Suprapubic skin (tissue), 4 donors: ENCODE measurements at regions not wholly inside any gene's neighbourhood (a gene's known extent, or its start where the extent isn't known, plus 50 kb on each side); places are given as distances from the start of the nearest gene placed in this dataset.

Experiments used
- DNase-seq, 2 donors: peaks; one replicate each; pipeline ENCODE4 v3.0.0-alpha.2; 2019; ENCODE audit warnings: low spot score in 2 of 2
- H3K27ac ChIP-seq: fragments of 200-600 bp; sonication (generic); one replicate; pipeline ENCODE4 v1.5.1; 2019
- H3K27me3 ChIP-seq: fragments of 200-600 bp; sonication (generic); one replicate; pipeline ENCODE4 v1.5.1; 2019
- H3K36me3 ChIP-seq: fragments of 200-600 bp; sonication (generic); one replicate; pipeline ENCODE4 v1.5.1; 2019
- H3K4me1 ChIP-seq: fragments of 200-600 bp; sonication (generic); one replicate; pipeline ENCODE4 v1.5.1; 2019
- H3K4me3 ChIP-seq: fragments of 200-600 bp; sonication (generic); one replicate; pipeline ENCODE4 v1.5.1; 2019; ENCODE audit warnings: mild to moderate bottlenecking
- H3K9me3 ChIP-seq: fragments of 200-600 bp; sonication (generic); one replicate; pipeline ENCODE4 v1.5.1; 2019
- CTCF ChIP-seq, 2 donors: fragments of 200-600 bp in 1 of 2; fragments of 450-650 bp in 1 of 2; sonication (generic) in 1 of 2; IDR thresholded peaks; one replicate each; pipeline ENCODE4 v1.5.1; 2016 to 2019; ENCODE audit warnings: antibody characterized with exemption in 2 of 2, mild to moderate bottlenecking in 1 of 2, moderate library complexity in 1 of 2
- EP300 ChIP-seq: sonication (generic); formaldehyde crosslinking; IDR thresholded peaks from one replicate; pipeline ENCODE4 v1.6.1; 2017; ENCODE audit warnings: antibody characterized with exemption
- POLR2A ChIP-seq, 2 donors: fragments of 450-650 bp; IDR thresholded peaks; one replicate each; pipeline ENCODE4 v1.6.1; 2017; ENCODE audit warnings: antibody characterized with exemption in 2 of 2, mild to moderate bottlenecking in 2 of 2, moderate library complexity in 2 of 2
- POLR2AphosphoS5 ChIP-seq, 3 donors: sonication (generic); formaldehyde crosslinking; IDR thresholded peaks; one replicate each; pipeline ENCODE4 v1.6.1; 2017; ENCODE audit warnings: antibody characterized with exemption in 3 of 3
- WGBS: methylation state at CpG from one replicate; pipeline ENCODE4 v1.1.5; 2018; 5-methylcytosine and 5-hydroxymethylcytosine counted together

- Histone ChIP-seq H3K27me3 (no peaks in the 10 kb centered on the region), H3K36me3 (no peaks in the 10 kb centered on the region), H3K27ac (no peak overlapping the region), H3K9me3 (no peaks in the 10 kb centered on the region), H3K4me1 (no peaks in the 10 kb centered on the region), H3K4me3 (no peak overlapping the region)
- DNase-seq = no peak
- WGBS = 91% methylated on average over 4 of the region's 4 CpGs
- TF ChIP-seq EP300 = no peak
- TF ChIP-seq POLR2A (IDR thresholded peaks at IDR 0.05) = no peak
- no peak for TF ChIP-seq CTCF (IDR thresholded peaks at IDR 0.05)
- no peak for TF ChIP-seq POLR2AphosphoS5 (IDR thresholded peaks at IDR 0.05)
These were observed 87.2 kb upstream of the TPRG1 start for GRCh38 chr3:189084620-189085019.

- TF ChIP-seq POLR2A (IDR thresholded peaks at IDR 0.05) (no peak), EP300 (no peak), CTCF (IDR thresholded peaks at IDR 0.05) (no peak), POLR2AphosphoS5 (IDR thresholded peaks at IDR 0.05) (no peak)
- Histone ChIP-seq H3K9me3 (no peaks in the 10 kb centered on the region), H3K27me3 (no peaks in the 10 kb centered on the region), H3K4me3 (no peak overlapping the region), H3K4me1 (peaks cover 3% of the 10 kb centered on the region), H3K27ac (no peak overlapping the region), H3K36me3 (no peaks in the 10 kb centered on the region)
- no peak for DNase-seq
- WGBS = 92% methylated on average over 4 of the region's 4 CpGs
These were observed 79.2 kb upstream of the TPRG1 start for GRCh38 chr3:189092547-189092946.

GRCh38 chr3:189094539-189094938 is 77.2 kb upstream of the TPRG1 start:
- TF ChIP-seq EP300 = no peak
- no peak for TF ChIP-seq POLR2AphosphoS5 (IDR thresholded peaks at IDR 0.05)
- TF ChIP-seq CTCF (IDR thresholded peaks at IDR 0.05) = no peak
- no peak for TF ChIP-seq POLR2A (IDR thresholded peaks at IDR 0.05)
- Histone ChIP-seq H3K4me1 (peaks cover 8% of the 10 kb centered on the region), H3K4me3 (no peak overlapping the region), H3K36me3 (no peaks in the 10 kb centered on the region), H3K27me3 (no peaks in the 10 kb centered on the region), H3K27ac (no peak overlapping the region), H3K9me3 (no peaks in the 10 kb centered on the region)
- DNase-seq = no peak
- WGBS = 90% methylated on average over 6 of the region's 6 CpGs

GRCh38 chr3:189096092-189096491 is 75.7 kb upstream of the TPRG1 start:
- H3K4me3 ChIP-seq = no peak overlapping the region
- 76% methylated on average over 1 of the region's 1 CpG for WGBS
- H3K27ac ChIP-seq = no peak overlapping the region
- H3K4me1 ChIP-seq = peaks cover 8% of the 10 kb centered on the region
- no peaks in the 10 kb centered on the region for H3K27me3 ChIP-seq
- no peaks in the 10 kb centered on the region for H3K9me3 ChIP-seq
- TF ChIP-seq EP300 = no peak
- no peak for TF ChIP-seq POLR2AphosphoS5 (IDR thresholded peaks at IDR 0.05)
- no peak for TF ChIP-seq POLR2A (IDR thresholded peaks at IDR 0.05)
- TF ChIP-seq CTCF (IDR thresholded peaks at IDR 0.05) = no peak
- no peaks in the 10 kb centered on the region for H3K36me3 ChIP-seq
- DNase-seq = no peak

- WGBS = 50% methylated on average over 6 of the region's 12 CpGs
- Histone ChIP-seq H3K4me3 (no peak overlapping the region), H3K27me3 (no peaks in the 10 kb centered on the region), H3K27ac (peak overlapping the region; percentile 89), H3K36me3 (no peaks in the 10 kb centered on the region), H3K9me3 (no peaks in the 10 kb centered on the region), H3K4me1 (peaks cover 8% of the 10 kb centered on the region)
- TF ChIP-seq POLR2AphosphoS5 (IDR thresholded peaks at IDR 0.05) (peak; percentile 19 to 94 (median 89)), CTCF (IDR thresholded peaks at IDR 0.05) (no peak), EP300 (no peak), POLR2A (IDR thresholded peaks at IDR 0.05) (no peak)
- peak; percentile 94 for DNase-seq
These were observed 72.7 kb upstream of the TPRG1 start for GRCh38 chr3:189099031-189099471.
